ENCODE measurements at regions not wholly inside any gene's neighbourhood (a gene's known extent, or its start where the extent isn't known, plus 50 kb on each side); places are given as distances from the start of the nearest gene placed in this dataset.

GRCh38 chr19:32012206-32012605, 333.2 kb upstream of the ZNF507 start:
- no peak for DNase-seq

- no peak for DNase-seq
Observed at GRCh38 chr19:32012886-32013631, 332.4 kb upstream of the ZNF507 start.

- no peak for DNase-seq
Observed at GRCh38 chr19:32017176-32017953, 328.0 kb upstream of the ZNF507 start.

- DNase-seq: peak; percentile 96
Observed at GRCh38 chr19:32018014-32018413, 327.4 kb upstream of the ZNF507 start.

GRCh38 chr19:32020538-32020937, 324.9 kb upstream of the ZNF507 start:
- DNase-seq: no peak

GRCh38 chr19:32022044-32022640, 323.3 kb upstream of the ZNF507 start:
- no peak for DNase-seq

GRCh38 chr19:32022731-32023563, 322.5 kb upstream of the ZNF507 start:
- no peak for DNase-seq

- DNase-seq: no peak
Observed at GRCh38 chr19:32023564-32023832, 321.9 kb upstream of the ZNF507 start.

- no peak for DNase-seq
Observed at GRCh38 chr19:32029235-32029634, 316.2 kb upstream of the ZNF507 start.

- DNase-seq: no peak
Observed at GRCh38 chr19:32032561-32032960, 312.8 kb upstream of the ZNF507 start.

- DNase-seq: no peak
Observed at GRCh38 chr19:32035626-32036025, 309.8 kb upstream of the ZNF507 start.

GRCh38 chr19:32038021-32038920, 307.1 kb upstream of the ZNF507 start:
- DNase-seq: no peak

GRCh38 chr19:32038961-32039360, 306.4 kb upstream of the ZNF507 start:
- DNase-seq: no peak

GRCh38 chr19:32039440-32039839, 306.0 kb upstream of the ZNF507 start:
- no peak for DNase-seq

GRCh38 chr19:32040236-32040635, 305.2 kb upstream of the ZNF507 start:
- DNase-seq: no peak

- peak; percentile 74 for DNase-seq
Observed at GRCh38 chr19:32041681-32042292, 303.6 kb upstream of the ZNF507 start.

GRCh38 chr19:32047788-32048187, 297.6 kb upstream of the ZNF507 start:
- no peak for DNase-seq

GRCh38 chr19:32053376-32053775, 292.0 kb upstream of the ZNF507 start:
- DNase-seq: no peak

GRCh38 chr19:32053861-32054260, 291.5 kb upstream of the ZNF507 start:
- DNase-seq: no peak

GRCh38 chr19:32058131-32058530, 287.3 kb upstream of the ZNF507 start:
- DNase-seq: no peak

GRCh38 chr19:32061315-32061714, 284.1 kb upstream of the ZNF507 start:
- DNase-seq: no peak

- DNase-seq: no peak
Observed at GRCh38 chr19:32063601-32064000, 281.8 kb upstream of the ZNF507 start.

Data from kidney glomerular epithelial cell (primary cell).